Fibroblast of villous mesenchyme (primary cell): ENCODE measurements at regions not wholly inside any gene's neighbourhood (a gene's known extent, or its start where the extent isn't known, plus 50 kb on each side); places are given as distances from the start of the nearest gene placed in this dataset.

ENCODE experiments used
- DNase-seq: peaks from one replicate; pipeline ENCODE4 v3.0.0-alpha.2; 2010; ENCODE audit warnings: low read depth
- H3K4me3 ChIP-seq: 2 replicates; pipeline ENCODE4 v1.5.1; 2011; ENCODE audit warnings: low read depth, mild to moderate bottlenecking, low read length
- CTCF ChIP-seq: IDR thresholded peaks from 2 replicates; pipeline ENCODE4 v1.5.1; 2012; ENCODE audit warnings: low read depth, mild to moderate bottlenecking, low read length; ENCODE audit not compliant: insufficient read depth

- TF ChIP-seq CTCF, result no peak
- H3K4me3 ChIP-seq, result no peak overlapping the region
- no peak for DNase-seq
Observed at GRCh38 chr5:20562544-20562943, 574.5 kb upstream of the CDH18 start.

- no peak overlapping the region for H3K4me3 ChIP-seq
- TF ChIP-seq CTCF, result no peak
- DNase-seq, result no peak
Observed at GRCh38 chr5:20559845-20560244, 571.8 kb upstream of the CDH18 start.

- no peak for DNase-seq
- no peak overlapping the region for H3K4me3 ChIP-seq
- no peak for TF ChIP-seq CTCF
Observed at GRCh38 chr5:20556115-20556763, 568.2 kb upstream of the CDH18 start.

GRCh38 chr5:20555034-20555433 lies 567.0 kb upstream of the CDH18 start:
- TF ChIP-seq CTCF, result no peak
- DNase-seq, result no peak
- H3K4me3 ChIP-seq, result no peak overlapping the region

GRCh38 chr5:20554001-20554400 lies 566.0 kb upstream of the CDH18 start:
- TF ChIP-seq CTCF, result no peak
- no peak overlapping the region for H3K4me3 ChIP-seq
- no peak for DNase-seq

GRCh38 chr5:20537911-20538703 lies 550.1 kb upstream of the CDH18 start:
- TF ChIP-seq CTCF, result no peak
- H3K4me3 ChIP-seq, result no peak overlapping the region
- no peak for DNase-seq

DNA sequence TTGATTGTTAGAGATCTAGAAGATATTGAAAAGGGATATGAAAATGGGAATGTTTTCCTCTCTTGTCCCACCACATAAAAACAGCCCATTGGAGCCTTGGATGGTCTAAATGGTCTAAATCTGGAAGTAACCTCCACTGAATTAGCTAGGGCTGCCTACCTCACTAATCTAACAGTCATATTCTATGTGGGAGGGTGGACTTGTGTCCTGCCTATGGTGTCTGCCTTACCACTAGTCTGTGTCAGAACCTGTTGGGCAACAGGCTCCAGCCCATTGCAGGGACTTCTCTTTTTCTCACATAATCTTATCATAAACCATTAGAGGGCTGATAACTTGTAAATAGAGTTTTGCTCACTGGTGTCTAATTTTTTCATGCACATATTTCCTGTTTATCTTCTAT lies 548.8 kb upstream of the CDH18 start:
- no peak for DNase-seq
- no peak overlapping the region for H3K4me3 ChIP-seq
- no peak for TF ChIP-seq CTCF
